Fibroblast of lung (primary cell): ENCODE measurements at regions not wholly inside any gene's neighbourhood (a gene's known extent, or its start where the extent isn't known, plus 50 kb on each side); places are given as distances from the start of the nearest gene placed in this dataset.
"Not testable (repeated sequence)": the region's sequence is repeated elsewhere in the genome, so short reads cannot be mapped to it uniquely, and the experiment has no call there.

Source experiments
- DNase-seq, 2 donors: peaks; one replicate each; pipeline versions ENCODE4 v3.0.0 to v3.0.0-alpha.2; 2010; ENCODE audit warnings: low read depth in 2 of 2
- H2AFZ ChIP-seq: 2 replicates; pipeline ENCODE4 v1.5.1; 2012; ENCODE audit warnings: low read length, control low read depth, inconsistent platforms
- H3K27ac ChIP-seq: 2 replicates; pipeline ENCODE4 v1.5.1; 2011; ENCODE audit warnings: low read length, control low read depth; ENCODE audit not compliant: insufficient read depth
- H3K27me3 ChIP-seq: 2 replicates; pipeline ENCODE4 v1.5.1; 2011; ENCODE audit warnings: mild to moderate bottlenecking, low read length; ENCODE audit not compliant: control insufficient read depth, insufficient read depth
- H3K36me3 ChIP-seq: 2 replicates; pipeline ENCODE4 v1.5.1; 2011; ENCODE audit warnings: low read length; ENCODE audit not compliant: control insufficient read depth, insufficient read depth
- H3K4me1 ChIP-seq: 2 replicates; pipeline ENCODE4 v1.5.1; 2011; ENCODE audit warnings: low read length; ENCODE audit not compliant: control insufficient read depth, insufficient read depth; ENCODE audit errors: extremely low read depth
- H3K4me2 ChIP-seq: 2 replicates; pipeline ENCODE4 v1.5.1; 2011; ENCODE audit warnings: low read length, control low read depth; ENCODE audit not compliant: insufficient read depth; ENCODE audit errors: extremely low read depth
- H3K4me3 ChIP-seq, 4 experiments: fragments of 200-600 bp in 1 of 4; sonication (generic) in 1 of 4; replicated peaks in 1 of 4; 2 replicates each; pipeline ENCODE4 v1.5.1; 2011 to 2016; ENCODE audit warnings: low read length in 4 of 4, low read depth in 3 of 4, mild to moderate bottlenecking in 3 of 4, control low read depth in 2 of 4, inconsistent platforms in 1 of 4, mixed read lengths in 1 of 4; ENCODE audit not compliant: insufficient read depth in 1 of 4; ENCODE audit errors: control extremely low read depth in 1 of 4
- H3K79me2 ChIP-seq: 2 replicates; pipeline ENCODE4 v1.5.1; 2012; ENCODE audit warnings: mild to moderate bottlenecking, low read length, inconsistent platforms; ENCODE audit not compliant: control insufficient read depth, insufficient read depth
- H3K9ac ChIP-seq: 2 replicates; pipeline ENCODE4 v1.5.1; 2011; ENCODE audit warnings: mild to moderate bottlenecking, low read length, control low read depth; ENCODE audit not compliant: insufficient read depth
- H3K9me3 ChIP-seq: 2 replicates; pipeline ENCODE4 v1.5.1; 2012; ENCODE audit warnings: low read depth, low read length; ENCODE audit not compliant: control insufficient read depth, insufficient read depth
- H4K20me1 ChIP-seq: 2 replicates; pipeline ENCODE4 v1.5.1; 2011; ENCODE audit warnings: low read length; ENCODE audit not compliant: control insufficient read depth, insufficient read depth; ENCODE audit errors: extremely low read depth
- CTCF ChIP-seq, 2 donors: IDR thresholded peaks in 1 of 2; conservative IDR thresholded peaks in 1 of 2; 1 replicate in 1 of 2; 2 replicates in 1 of 2; pipeline ENCODE4 v1.5.1; 2011 to 2012; ENCODE audit warnings: low read length in 2 of 2, control low read depth in 1 of 2, inconsistent platforms in 1 of 2, low read depth in 1 of 2, mild to moderate bottlenecking in 1 of 2

- not testable (repeated sequence) for H3K4me2 ChIP-seq, H3K27me3 ChIP-seq, H2AFZ ChIP-seq, H3K9me3 ChIP-seq, H4K20me1 ChIP-seq, DNase-seq, H3K79me2 ChIP-seq, H3K4me1 ChIP-seq, H3K9ac ChIP-seq, H3K27ac ChIP-seq, H3K4me3 ChIP-seq, H3K36me3 ChIP-seq
These were observed 156.7 kb downstream of the FOXD4L6 start for GRCh38 chr9:40971773-40972172.

DNA sequence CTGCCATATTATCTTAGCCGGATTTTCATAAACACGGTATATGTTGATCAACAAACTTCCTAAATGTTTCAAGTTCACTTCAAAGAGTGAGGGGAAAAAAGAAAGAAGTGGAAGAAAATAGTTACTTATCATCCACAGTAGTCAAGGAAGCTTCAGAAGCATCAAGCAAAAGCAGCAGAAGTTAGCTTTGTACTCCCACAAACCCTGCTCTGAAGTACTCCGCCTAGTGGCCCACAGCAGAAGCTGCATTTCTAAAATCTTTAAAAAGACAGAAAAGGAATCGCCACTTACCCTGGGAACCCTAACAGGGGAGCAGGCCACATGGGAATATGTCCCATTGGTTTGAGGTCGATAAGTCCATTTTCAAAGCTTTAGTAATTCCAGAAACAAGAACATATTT, 158.1 kb downstream of the FOXD4L6 start:
- not testable (repeated sequence) for H2AFZ ChIP-seq, H3K4me3 ChIP-seq, H4K20me1 ChIP-seq, H3K27ac ChIP-seq, H3K36me3 ChIP-seq, H3K9me3 ChIP-seq, H3K79me2 ChIP-seq, H3K27me3 ChIP-seq, H3K4me2 ChIP-seq, H3K9ac ChIP-seq, DNase-seq, H3K4me1 ChIP-seq
- TF ChIP-seq CTCF (conservative IDR thresholded peaks at IDR 0.05 in 1 of 2, IDR thresholded peaks at IDR 0.05 in 1 of 2; ENCODE audit: low read depth in 1 of 2, low read length in 2 of 2): peak in 1 of 2 donors; percentile 13

- DNase-seq, H3K4me2 ChIP-seq, H3K79me2 ChIP-seq, H3K4me3 ChIP-seq, H3K27me3 ChIP-seq, H3K9ac ChIP-seq, H3K36me3 ChIP-seq, H3K27ac ChIP-seq, H3K4me1 ChIP-seq, H3K9me3 ChIP-seq, H2AFZ ChIP-seq, H4K20me1 ChIP-seq: not testable (repeated sequence)
These were observed 166.0 kb downstream of the FOXD4L6 start for GRCh38 chr9:40962461-40962860.

GRCh38 chr9:40951876-40952494, 176.5 kb downstream of the FOXD4L6 start:
- H3K4me1 ChIP-seq, H2AFZ ChIP-seq, H3K9ac ChIP-seq, H3K27ac ChIP-seq, H3K4me2 ChIP-seq, H3K27me3 ChIP-seq, H4K20me1 ChIP-seq, H3K36me3 ChIP-seq, H3K4me3 ChIP-seq, H3K9me3 ChIP-seq, H3K79me2 ChIP-seq: not testable (repeated sequence)
- DNase-seq: peak in 1 of 2 donors; percentile 8

DNA sequence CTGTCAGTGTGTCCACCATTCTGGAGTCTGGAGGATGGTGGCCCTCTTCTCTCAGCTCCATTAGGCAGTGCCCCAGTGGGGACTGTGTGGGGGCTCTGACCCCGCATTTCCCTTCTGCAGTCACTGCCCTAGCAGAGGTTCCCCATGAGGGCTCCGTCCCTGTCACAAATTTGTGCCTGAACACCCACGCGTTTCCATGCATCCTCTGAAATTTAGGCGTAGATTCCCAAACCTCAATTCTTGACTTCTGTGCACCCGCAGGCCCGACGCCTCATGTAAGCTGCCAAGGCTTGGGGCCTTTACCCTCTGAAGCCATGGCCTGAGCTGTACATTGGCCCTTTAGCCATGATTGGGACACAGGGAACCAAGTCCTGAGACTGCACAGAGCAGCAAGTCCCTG, 182.3 kb downstream of the FOXD4L6 start:
- not testable (repeated sequence) for H2AFZ ChIP-seq, H3K9ac ChIP-seq, H3K4me1 ChIP-seq, DNase-seq, H3K79me2 ChIP-seq, H3K36me3 ChIP-seq, H3K27ac ChIP-seq, H4K20me1 ChIP-seq, H3K27me3 ChIP-seq, H3K9me3 ChIP-seq, H3K4me2 ChIP-seq, H3K4me3 ChIP-seq

- H3K27me3 ChIP-seq, H2AFZ ChIP-seq, H3K27ac ChIP-seq, H3K4me1 ChIP-seq, H3K9me3 ChIP-seq, H3K4me2 ChIP-seq, H3K36me3 ChIP-seq, H3K4me3 ChIP-seq, H4K20me1 ChIP-seq, H3K79me2 ChIP-seq, DNase-seq, H3K9ac ChIP-seq: not testable (repeated sequence)
These were observed 185.8 kb downstream of the FOXD4L6 start for GRCh38 chr9:40942730-40943129.
